ENCODE measurements at regions not wholly inside any gene's neighbourhood (a gene's known extent, or its start where the extent isn't known, plus 50 kb on each side); places are given as distances from the start of the nearest gene placed in this dataset.
A peak's percentile ranks its signal among the peaks of the same experiment; 100 is the strongest.

- DNase-seq: no peak
These were observed 56.1 kb downstream of the BTG1 start for GRCh38 chr12:92089559-92089958.

- no peak for DNase-seq
These were observed 56.8 kb downstream of the BTG1 start for GRCh38 chr12:92088805-92089204.

- DNase-seq: no peak
These were observed 60.0 kb downstream of the BTG1 start for GRCh38 chr12:92085736-92086040.

- DNase-seq: no peak
These were observed 60.5 kb downstream of the BTG1 start for GRCh38 chr12:92085040-92085735.

GRCh38 chr12:92080911-92081285, 64.7 kb downstream of the BTG1 start:
- no peak for DNase-seq

- no peak for DNase-seq
These were observed 66.6 kb downstream of the BTG1 start for GRCh38 chr12:92079054-92079385.

GRCh38 chr12:92078167-92079053, 67.2 kb downstream of the BTG1 start:
- DNase-seq: peak; percentile 10 to 36

- DNase-seq: no peak
These were observed 68.1 kb downstream of the BTG1 start for GRCh38 chr12:92077530-92077929.

GRCh38 chr12:92076101-92076500, 69.5 kb downstream of the BTG1 start:
- DNase-seq: no peak

GRCh38 chr12:92075425-92075914, 70.2 kb downstream of the BTG1 start:
- DNase-seq: no peak

- DNase-seq: no peak
These were observed 70.8 kb downstream of the BTG1 start for GRCh38 chr12:92074889-92075288.

- DNase-seq: no peak
These were observed 72.6 kb downstream of the BTG1 start for GRCh38 chr12:92073094-92073493.

GRCh38 chr12:92072112-92072511, 73.5 kb downstream of the BTG1 start:
- no peak for DNase-seq

- no peak for DNase-seq
These were observed 74.7 kb downstream of the BTG1 start for GRCh38 chr12:92070864-92071445.

- DNase-seq: no peak
These were observed 75.4 kb downstream of the BTG1 start for GRCh38 chr12:92070054-92070863.

- DNase-seq: no peak
These were observed 77.2 kb downstream of the BTG1 start for GRCh38 chr12:92068459-92068858.

GRCh38 chr12:92065639-92066038, 80.0 kb downstream of the BTG1 start:
- no peak for DNase-seq

- DNase-seq: peak in 1 of 2 donors; percentile 60
These were observed 80.6 kb downstream of the BTG1 start for GRCh38 chr12:92065018-92065499.

GRCh38 chr12:92064422-92064821, 81.2 kb downstream of the BTG1 start:
- no peak for DNase-seq

GRCh38 chr12:92063641-92064040, 82.0 kb downstream of the BTG1 start:
- no peak for DNase-seq

- DNase-seq: no peak
These were observed 82.8 kb downstream of the BTG1 start for GRCh38 chr12:92062539-92063493.

GRCh38 chr12:92061061-92061460, 84.6 kb downstream of the BTG1 start:
- no peak for DNase-seq

All from stimulated activated CD4-positive, alpha-beta T cell treated with anti-CD3 and anti-CD28 coated beads, Interleukin-2, amount 100 ng/mL, for 24 hours (primary cell).